ENCODE measurements at regions not wholly inside any gene's neighbourhood (a gene's known extent, or its start where the extent isn't known, plus 50 kb on each side); places are given as distances from the start of the nearest gene placed in this dataset.

DNA sequence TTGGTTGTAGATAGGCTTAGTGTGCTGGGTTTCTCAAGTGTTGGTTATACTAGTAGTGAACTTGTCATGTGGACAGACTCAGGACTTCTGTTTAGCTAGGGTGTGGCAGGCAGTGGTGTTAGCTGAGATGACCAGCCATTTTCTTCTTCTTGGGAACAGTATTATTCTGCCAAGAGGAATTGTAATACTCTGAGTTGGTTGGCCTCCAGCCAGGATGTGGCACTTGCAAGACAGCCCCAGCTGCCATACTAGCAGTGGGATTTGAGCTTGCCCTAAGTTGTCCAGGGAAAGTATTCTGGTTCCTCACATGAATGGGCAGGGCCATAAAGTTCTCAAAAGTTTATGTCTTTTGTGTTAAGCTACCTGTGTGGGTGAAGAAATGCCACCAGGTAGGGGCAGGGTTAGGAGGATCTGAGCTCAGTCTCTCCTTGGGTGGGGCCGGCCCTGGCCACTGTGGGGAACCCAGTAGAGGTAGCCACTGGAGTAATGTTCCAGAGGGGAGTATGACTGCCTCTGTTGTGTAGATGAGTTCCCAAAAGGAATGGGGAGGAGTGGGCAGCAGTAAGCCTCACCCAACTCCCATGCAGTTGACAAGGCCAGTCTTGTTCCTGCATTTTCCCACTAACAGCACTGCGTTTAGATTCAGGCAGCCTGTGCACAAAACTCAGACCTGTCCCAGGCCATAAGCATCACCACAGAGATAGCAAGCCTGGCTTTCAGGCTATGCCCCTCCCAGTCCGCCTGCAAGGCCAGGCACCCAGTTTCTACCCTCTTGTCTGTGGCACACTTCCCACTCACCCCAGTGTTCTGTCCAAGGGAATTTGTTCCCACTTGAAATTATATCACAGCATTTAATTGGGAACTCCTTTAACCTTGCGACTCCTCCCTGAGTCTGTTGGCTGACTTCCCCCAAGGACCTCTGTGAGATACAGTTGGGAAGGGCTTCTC, 250.7 kb downstream of the ANXA1 start:
- peaks cover 34% of the 10 kb centered on the region for H3K9me3 Mint-ChIP-seq
- no peaks in the 10 kb centered on the region for H3K4me1 Mint-ChIP-seq
- TF ChIP-seq CTCF (IDR thresholded peaks at IDR 0.05; ENCODE audit: unreplicated experiment): no peak
- no peaks in the 10 kb centered on the region for H3K27me3 Mint-ChIP-seq (ENCODE audit: low read depth)
- no peak overlapping the region for H3K4me3 Mint-ChIP-seq
- H3K36me3 Mint-ChIP-seq: no peaks in the 10 kb centered on the region
- no peak overlapping the region for H3K27ac Mint-ChIP-seq
- DNase-seq (ENCODE audit: low spot score in 2 of 2, unreplicated experiment in 2 of 2): no peak

- Mint-ChIP-seq H3K27me3 (ENCODE audit: low read depth) (no peaks in the 10 kb centered on the region), H3K9me3 (no peaks in the 10 kb centered on the region), H3K27ac (no peak overlapping the region), H3K4me1 (no peaks in the 10 kb centered on the region), H3K4me3 (no peak overlapping the region), H3K36me3 (no peaks in the 10 kb centered on the region)
- no peak for DNase-seq (ENCODE audit: low spot score in 2 of 2, unreplicated experiment in 2 of 2)
- TF ChIP-seq CTCF (IDR thresholded peaks at IDR 0.05; ENCODE audit: unreplicated experiment): no peak
These were observed 259.8 kb downstream of the ANXA1 start for GRCh38 chr9:73411494-73411893.

GRCh38 chr9:73412874-73413273, 261.2 kb downstream of the ANXA1 start:
- H3K9me3 Mint-ChIP-seq: no peaks in the 10 kb centered on the region
- no peaks in the 10 kb centered on the region for H3K36me3 Mint-ChIP-seq
- no peak for TF ChIP-seq CTCF (IDR thresholded peaks at IDR 0.05; ENCODE audit: unreplicated experiment)
- no peaks in the 10 kb centered on the region for H3K27me3 Mint-ChIP-seq (ENCODE audit: low read depth)
- H3K4me1 Mint-ChIP-seq: no peaks in the 10 kb centered on the region
- DNase-seq (ENCODE audit: low spot score in 2 of 2, unreplicated experiment in 2 of 2): no peak
- no peak overlapping the region for H3K4me3 Mint-ChIP-seq
- H3K27ac Mint-ChIP-seq: no peak overlapping the region

GRCh38 chr9:73423891-73424290, 272.2 kb downstream of the ANXA1 start:
- Mint-ChIP-seq H3K27ac (no peak overlapping the region), H3K36me3 (no peaks in the 10 kb centered on the region), H3K4me1 (peaks cover 4% of the 10 kb centered on the region), H3K27me3 (ENCODE audit: low read depth) (no peaks in the 10 kb centered on the region), H3K4me3 (no peak overlapping the region), H3K9me3 (peaks cover 14% of the 10 kb centered on the region)
- TF ChIP-seq CTCF (IDR thresholded peaks at IDR 0.05; ENCODE audit: unreplicated experiment): no peak
- DNase-seq (ENCODE audit: low spot score in 2 of 2, unreplicated experiment in 2 of 2): no peak

DNA sequence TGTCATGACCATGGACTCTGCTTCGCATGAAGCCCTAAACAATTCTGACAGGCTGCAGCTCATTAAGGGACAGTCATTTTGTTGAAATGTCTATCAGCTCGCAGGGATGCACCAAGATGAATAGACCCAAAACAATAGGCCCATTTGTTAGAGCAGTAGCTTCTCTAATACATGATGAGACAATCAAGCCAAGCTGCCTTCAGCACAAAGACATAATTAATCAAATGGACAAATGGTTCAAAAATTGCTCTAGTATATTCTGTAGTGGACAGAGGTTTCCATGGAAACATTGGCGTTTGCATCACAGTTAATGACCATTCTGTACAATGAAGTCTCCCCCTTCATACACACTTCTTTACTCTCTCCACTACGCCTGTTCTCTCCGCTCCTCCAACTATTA, 274.6 kb downstream of the ANXA1 start:
- H3K27me3 Mint-ChIP-seq (ENCODE audit: low read depth): no peaks in the 10 kb centered on the region
- peaks cover 11% of the 10 kb centered on the region for H3K9me3 Mint-ChIP-seq
- H3K27ac Mint-ChIP-seq: no peak overlapping the region
- DNase-seq (ENCODE audit: low spot score in 2 of 2, unreplicated experiment in 2 of 2): no peak
- H3K36me3 Mint-ChIP-seq: no peaks in the 10 kb centered on the region
- peaks cover 4% of the 10 kb centered on the region for H3K4me1 Mint-ChIP-seq
- no peak for TF ChIP-seq CTCF (IDR thresholded peaks at IDR 0.05; ENCODE audit: unreplicated experiment)
- no peak overlapping the region for H3K4me3 Mint-ChIP-seq
